Naive B cell (primary cell): ENCODE measurements at regions not wholly inside any gene's neighbourhood (a gene's known extent, or its start where the extent isn't known, plus 50 kb on each side); places are given as distances from the start of the nearest gene placed in this dataset.

Source experiments
- ATAC-seq, 2 donors: fragments of 150-1000 bp; cut with Tn5 transposase; 2 replicates each; pipeline ENCODE4 v1.10.0; 2021; ENCODE audit warnings: low read depth in 2 of 2, mild to moderate bottlenecking in 2 of 2, moderate library complexity in 2 of 2
- DNase-seq: peaks from one replicate; pipeline ENCODE4 v3.0.0; 2022
- H3K27ac Mint-ChIP-seq, 6 donors: one replicate each; pipeline ENCODE4 v1.8.0; 2020 to 2022; ENCODE audit warnings: mild to moderate bottlenecking in 6 of 6, mixed read lengths in 6 of 6, moderate library complexity in 5 of 6, inconsistent platforms in 2 of 6
- H3K27me3 Mint-ChIP-seq, 3 donors: one replicate each; pipeline ENCODE4 v1.8.0; 2021 to 2022; ENCODE audit warnings: mixed read lengths in 3 of 3, mild to moderate bottlenecking in 1 of 3
- H3K36me3 Mint-ChIP-seq, 2 donors: one replicate each; pipeline ENCODE4 v1.8.0; 2020 to 2022; ENCODE audit warnings: mixed read lengths in 2 of 2, inconsistent platforms in 1 of 2, mild to moderate bottlenecking in 1 of 2
- H3K4me1 Mint-ChIP-seq, 3 donors: one replicate each; pipeline ENCODE4 v1.8.0; 2020 to 2022; ENCODE audit warnings: mixed read lengths in 3 of 3, inconsistent platforms in 1 of 3, mild to moderate bottlenecking in 1 of 3, moderate library complexity in 1 of 3
- H3K4me3 Mint-ChIP-seq, 8 donors: one replicate each; pipeline ENCODE4 v1.8.0; 2020 to 2022; ENCODE audit warnings: mild to moderate bottlenecking in 8 of 8, mixed read lengths in 8 of 8, moderate library complexity in 8 of 8, inconsistent platforms in 2 of 8
- H3K9me3 Mint-ChIP-seq, 7 donors: one replicate each; pipeline ENCODE4 v1.8.0; 2020 to 2022; ENCODE audit warnings: mixed read lengths in 7 of 7, mild to moderate bottlenecking in 5 of 7, inconsistent platforms in 2 of 7, moderate library complexity in 1 of 7

DNA sequence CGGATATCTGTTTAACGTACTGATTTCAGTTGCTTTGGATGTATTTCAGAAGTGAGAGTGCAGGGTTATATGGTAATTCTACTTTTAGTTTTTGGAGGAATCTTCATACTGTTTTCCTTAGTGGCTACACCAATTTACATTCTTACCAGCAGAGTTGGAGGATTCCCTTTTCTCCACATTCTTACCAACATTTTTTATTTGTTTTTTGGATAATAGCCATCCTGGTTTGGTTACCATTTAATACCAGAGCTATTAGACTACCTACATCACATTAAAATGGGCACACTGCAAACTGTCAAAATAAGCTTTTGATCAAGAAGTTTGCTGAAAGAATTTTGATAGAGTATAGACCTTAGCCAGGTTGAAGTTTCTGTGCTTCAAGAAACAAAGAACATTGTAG, 217.2 kb upstream of the CFAP20DC start:
- peaks cover 0 to 7% (median 1%) of the 10 kb centered on the region in 7 donors for H3K9me3 Mint-ChIP-seq
- peaks cover 8 to 14% (median 8%) of the 10 kb centered on the region in 3 donors for H3K4me1 Mint-ChIP-seq
- H3K27me3 Mint-ChIP-seq, result no peaks in the 10 kb centered on the region
- H3K36me3 Mint-ChIP-seq, result peaks cover 0 to 4% of the 10 kb centered on the region in 2 donors
- no peak overlapping the region for H3K4me3 Mint-ChIP-seq
- no peak for ATAC-seq
- no peak for DNase-seq
- no peak overlapping the region for H3K27ac Mint-ChIP-seq

DNA sequence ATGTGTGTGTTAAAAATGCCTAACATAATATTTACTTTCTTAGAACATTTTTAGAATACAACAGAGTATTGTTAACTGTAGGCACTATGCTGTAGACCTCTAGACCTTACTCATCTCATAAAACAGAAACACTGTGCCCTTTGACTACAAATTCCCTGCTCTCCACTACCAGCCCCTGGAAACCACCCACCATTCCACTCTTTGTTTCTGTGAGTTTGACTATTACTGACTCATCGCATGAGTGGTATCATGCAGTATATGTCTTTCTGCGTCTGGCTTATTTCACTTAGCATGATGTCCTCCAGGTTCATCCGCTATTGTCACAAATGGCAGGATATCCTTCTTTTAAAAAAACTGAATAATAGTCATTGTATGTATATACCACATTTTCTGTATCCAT, 216.7 kb upstream of the CFAP20DC start:
- no peak overlapping the region for H3K27ac Mint-ChIP-seq
- H3K36me3 Mint-ChIP-seq, result peaks cover 0 to 4% of the 10 kb centered on the region in 2 donors
- DNase-seq (no peak), ATAC-seq (no peak)
- no peak overlapping the region for H3K4me3 Mint-ChIP-seq
- H3K4me1 Mint-ChIP-seq, result peaks cover 10 to 18% (median 13%) of the 10 kb centered on the region in 3 donors
- peaks cover 0 to 7% (median 1%) of the 10 kb centered on the region in 7 donors for H3K9me3 Mint-ChIP-seq
- H3K27me3 Mint-ChIP-seq, result no peaks in the 10 kb centered on the region

DNA sequence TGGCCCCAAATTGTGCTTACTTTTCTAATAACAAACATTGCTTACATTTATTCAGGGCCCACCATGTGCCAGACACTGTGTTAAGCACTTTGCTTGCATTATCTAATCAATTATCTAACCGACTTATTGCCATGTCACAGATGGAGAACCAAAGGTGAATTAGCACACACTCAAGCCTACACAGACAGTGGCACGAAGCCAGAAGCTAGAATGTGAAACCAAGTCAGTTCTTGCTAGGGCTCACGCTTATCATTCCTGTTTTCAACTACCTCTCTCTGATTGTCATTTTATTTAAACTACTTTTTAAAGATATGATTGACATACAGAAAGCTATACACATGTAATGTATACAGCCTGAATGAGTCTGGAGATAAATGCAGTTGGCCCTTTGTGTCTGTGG, 215.7 kb upstream of the CFAP20DC start:
- Mint-ChIP-seq H3K9me3 (peaks cover 0 to 7% (median 1%) of the 10 kb centered on the region in 7 donors), H3K4me1 (peaks cover 10 to 23% (median 17%) of the 10 kb centered on the region in 3 donors)
- no peak for ATAC-seq

DNA sequence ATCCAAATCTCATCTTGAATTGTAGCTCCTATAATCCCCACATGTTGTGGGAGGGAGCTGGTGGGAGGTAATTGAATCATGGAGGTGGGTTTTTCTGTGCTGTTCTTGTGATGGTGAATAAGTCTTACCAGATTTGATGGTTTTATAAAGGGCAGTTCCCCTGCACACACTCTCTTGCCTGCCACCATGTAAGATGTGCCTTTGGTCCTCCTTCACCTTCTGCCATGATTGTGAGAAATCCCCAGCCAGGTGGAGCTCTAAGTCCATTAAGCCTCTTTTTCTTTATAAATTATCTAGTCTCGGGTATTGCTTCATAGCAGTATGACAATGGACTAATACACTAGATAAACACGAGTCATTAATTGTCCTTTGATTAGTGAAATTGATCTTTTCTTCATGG, 214.5 kb upstream of the CFAP20DC start:
- H3K27ac Mint-ChIP-seq, result no peak overlapping the region
- no peak for ATAC-seq
- peaks cover 0 to 4% of the 10 kb centered on the region in 2 donors for H3K36me3 Mint-ChIP-seq
- no peaks in the 10 kb centered on the region for H3K27me3 Mint-ChIP-seq
- H3K9me3 Mint-ChIP-seq, result peaks cover 0 to 7% (median 1%) of the 10 kb centered on the region in 7 donors
- H3K4me1 Mint-ChIP-seq, result peaks cover 10 to 23% (median 17%) of the 10 kb centered on the region in 3 donors
- H3K4me3 Mint-ChIP-seq, result no peak overlapping the region
- DNase-seq, result no peak

More for the DNA sequence above, 215.7 kb upstream of the CFAP20DC start:
- H3K4me3 Mint-ChIP-seq, result no peak overlapping the region
- no peak for DNase-seq
- H3K36me3 Mint-ChIP-seq, result peaks cover 0 to 4% of the 10 kb centered on the region in 2 donors
- no peak overlapping the region for H3K27ac Mint-ChIP-seq
- H3K27me3 Mint-ChIP-seq, result no peaks in the 10 kb centered on the region

DNA sequence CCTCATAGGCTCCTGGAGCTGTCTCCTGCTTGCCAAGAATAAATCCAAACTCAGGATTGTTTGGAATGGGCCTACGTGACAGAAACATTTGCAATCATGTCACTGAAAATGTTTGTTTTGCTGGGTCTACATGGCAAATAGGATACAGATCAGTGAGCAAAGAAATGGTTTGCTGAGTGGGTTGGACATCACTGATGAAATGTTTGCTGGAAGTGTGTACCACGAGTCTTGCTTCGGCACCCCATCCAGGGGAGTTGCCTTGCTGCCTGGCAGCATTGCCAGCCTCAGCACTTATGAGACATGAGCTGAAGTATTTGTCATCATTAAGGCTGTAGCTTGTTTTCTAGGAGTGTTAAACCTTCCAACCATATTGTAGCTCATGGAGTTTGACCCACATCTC, 213.3 kb upstream of the CFAP20DC start:
- Mint-ChIP-seq H3K27ac (peak overlapping the region in 1 of 6 donors; percentile 66), H3K4me1 (peaks cover 10 to 23% (median 17%) of the 10 kb centered on the region in 3 donors), H3K36me3 (peaks cover 0 to 4% of the 10 kb centered on the region in 2 donors), H3K27me3 (no peaks in the 10 kb centered on the region), H3K4me3 (no peak overlapping the region), H3K9me3 (peaks cover 0 to 7% (median 1%) of the 10 kb centered on the region in 7 donors)
- no peak for DNase-seq
- no peak for ATAC-seq

DNA sequence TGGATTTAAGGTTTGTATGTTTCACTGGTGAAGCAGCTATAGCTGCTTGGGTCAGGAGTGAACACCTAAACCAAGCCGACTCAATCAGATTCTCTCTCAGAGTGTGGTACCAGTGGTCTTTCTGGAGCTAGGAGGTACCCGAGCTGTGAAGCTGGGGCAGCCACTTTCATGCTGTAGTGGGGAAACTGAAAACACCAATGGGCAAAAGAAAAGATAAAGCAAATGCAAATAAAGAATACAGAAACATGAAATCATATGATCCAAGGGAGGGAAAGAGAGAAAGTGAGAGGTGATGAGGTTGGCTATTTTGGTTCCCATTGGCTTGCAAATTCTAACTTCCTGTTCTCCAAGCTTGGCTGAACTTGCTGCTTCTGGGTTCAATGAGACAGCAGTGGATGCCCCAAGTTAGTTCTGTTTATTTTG, 212.3 kb upstream of the CFAP20DC start:
- Mint-ChIP-seq H3K27me3 (no peaks in the 10 kb centered on the region), H3K9me3 (peaks cover 0 to 7% (median 1%) of the 10 kb centered on the region in 7 donors), H3K4me3 (peak overlapping the region in 6 of 8 donors; percentile 2 to 81 (median 62)), H3K4me1 (peaks cover 10 to 23% (median 17%) of the 10 kb centered on the region in 3 donors), H3K36me3 (peaks cover 0 to 4% of the 10 kb centered on the region in 2 donors), H3K27ac (peak overlapping the region in 5 of 6 donors; percentile 21 to 82 (median 67))
- peak; percentile 34 for DNase-seq
- peak; percentile 94 to 96 for ATAC-seq

DNA sequence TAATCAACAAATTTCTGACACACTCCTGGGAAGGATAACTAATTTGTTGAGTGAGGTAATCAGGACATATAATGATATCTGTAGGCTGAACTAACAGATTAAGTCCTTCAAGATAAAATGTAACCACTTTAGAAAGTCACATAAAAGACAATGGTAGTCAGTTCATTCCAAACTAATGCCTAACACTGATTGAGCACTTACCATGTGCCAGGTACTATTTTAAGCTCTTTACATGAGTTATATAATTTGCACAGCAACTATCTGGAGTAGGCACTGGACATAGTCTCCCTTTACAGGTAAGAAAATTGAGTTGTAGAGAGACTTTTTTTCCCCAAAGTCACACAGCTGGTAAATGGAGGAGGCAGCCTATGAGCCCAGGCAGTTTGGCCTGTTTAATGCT, 211.2 kb upstream of the CFAP20DC start:
- no peak for ATAC-seq
- peak overlapping the region in 1 of 6 donors; percentile 83 for H3K27ac Mint-ChIP-seq
- H3K4me3 Mint-ChIP-seq, result peak overlapping the region in 1 of 8 donors; percentile 6
- H3K36me3 Mint-ChIP-seq, result peaks cover 0 to 4% of the 10 kb centered on the region in 2 donors
- no peak for DNase-seq
- peaks cover 10 to 23% (median 17%) of the 10 kb centered on the region in 3 donors for H3K4me1 Mint-ChIP-seq
- peaks cover 0 to 7% (median 1%) of the 10 kb centered on the region in 7 donors for H3K9me3 Mint-ChIP-seq
- H3K27me3 Mint-ChIP-seq, result no peaks in the 10 kb centered on the region

DNA sequence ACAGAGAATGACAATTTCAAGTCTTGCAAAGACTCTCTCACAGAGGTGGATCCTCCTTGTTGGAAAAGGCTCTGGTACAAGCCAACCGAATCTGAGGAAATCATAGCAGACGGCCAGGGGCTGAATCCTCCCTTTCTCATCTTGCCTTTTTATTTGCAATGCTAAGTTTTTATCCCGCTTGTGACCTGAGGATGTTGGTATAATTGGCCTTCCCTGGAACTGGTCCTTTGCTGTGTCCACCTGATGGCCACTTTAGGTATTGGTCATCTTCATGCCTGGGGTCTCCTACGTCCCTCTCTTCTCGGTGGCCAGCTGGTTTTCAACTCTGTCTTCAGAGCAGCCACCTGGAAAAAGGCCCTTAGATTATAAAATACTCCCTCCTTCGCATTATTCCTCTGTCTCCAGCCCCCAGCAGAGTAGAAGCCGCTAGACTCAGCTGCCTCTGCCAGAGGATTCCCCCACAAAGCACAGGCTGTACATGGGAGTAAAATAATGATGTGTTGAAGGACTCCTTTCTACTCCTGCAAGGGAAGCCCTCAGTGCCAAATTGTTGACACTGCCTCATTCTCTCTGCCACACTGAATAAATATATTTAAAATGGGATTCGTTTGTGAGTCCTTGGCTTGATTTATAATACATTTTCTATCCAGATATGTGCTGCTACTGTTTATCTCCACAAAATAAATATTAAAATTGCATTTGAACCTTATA, 208.9 kb upstream of the CFAP20DC start:
- H3K27ac Mint-ChIP-seq, result no peak overlapping the region
- peaks cover 0 to 2% (median 0%) of the 10 kb centered on the region in 7 donors for H3K9me3 Mint-ChIP-seq
- ATAC-seq, result no peak
- DNase-seq, result no peak
- H3K4me1 Mint-ChIP-seq, result peaks cover 10 to 23% (median 17%) of the 10 kb centered on the region in 3 donors
- no peaks in the 10 kb centered on the region for H3K36me3 Mint-ChIP-seq
- H3K4me3 Mint-ChIP-seq, result no peak overlapping the region
- H3K27me3 Mint-ChIP-seq, result no peaks in the 10 kb centered on the region

DNA sequence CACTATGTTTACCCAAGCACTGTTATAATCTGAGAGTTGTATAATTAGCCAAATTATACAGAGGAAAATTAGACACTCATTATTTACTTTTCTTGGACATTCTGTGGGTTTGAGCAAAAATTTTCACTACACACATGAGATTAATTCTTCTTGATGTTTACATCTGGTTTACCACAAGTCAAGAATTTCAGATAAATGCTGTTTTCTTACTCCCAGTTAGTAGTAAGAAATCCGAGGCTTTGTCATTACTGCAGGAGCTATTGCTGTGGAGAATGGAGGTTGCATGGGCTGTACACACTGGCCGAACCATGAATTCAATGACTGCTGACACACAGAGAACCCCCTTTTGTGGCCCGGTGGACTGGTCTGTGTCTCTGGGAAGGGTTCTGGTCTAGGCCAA, 207.7 kb upstream of the CFAP20DC start:
- Mint-ChIP-seq H3K27ac (no peak overlapping the region), H3K9me3 (peaks cover 0 to 2% (median 0%) of the 10 kb centered on the region in 7 donors), H3K4me3 (no peak overlapping the region), H3K4me1 (peaks cover 4 to 15% (median 14%) of the 10 kb centered on the region in 3 donors), H3K27me3 (no peaks in the 10 kb centered on the region), H3K36me3 (no peaks in the 10 kb centered on the region)
- ATAC-seq, result no peak
- DNase-seq, result no peak

DNA sequence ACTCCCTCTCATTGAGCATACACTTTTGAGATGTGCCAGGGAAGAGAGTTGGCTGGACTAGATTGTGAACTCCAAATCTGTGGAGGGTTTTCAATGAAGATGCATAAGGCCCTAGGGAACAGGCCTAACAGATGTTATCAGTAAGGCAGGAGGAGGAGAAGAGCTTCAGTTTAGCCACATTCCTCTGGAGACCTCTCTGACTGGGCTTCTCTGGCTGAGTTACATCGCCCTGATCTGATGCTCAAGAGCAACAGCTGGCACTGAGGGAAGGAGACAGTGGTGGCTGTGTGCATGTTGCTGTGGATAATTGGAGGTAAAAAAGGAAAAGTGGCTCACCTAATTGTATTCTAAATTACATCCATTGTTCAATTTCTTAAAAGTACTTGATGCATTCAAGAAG, 206.4 kb upstream of the CFAP20DC start:
- H3K27me3 Mint-ChIP-seq, result no peaks in the 10 kb centered on the region
- no peaks in the 10 kb centered on the region for H3K36me3 Mint-ChIP-seq
- H3K27ac Mint-ChIP-seq, result no peak overlapping the region
- peaks cover 0 to 2% (median 1%) of the 10 kb centered on the region in 3 donors for H3K4me1 Mint-ChIP-seq
- DNase-seq (no peak), ATAC-seq (no peak)
- H3K9me3 Mint-ChIP-seq, result no peaks in the 10 kb centered on the region
- no peak overlapping the region for H3K4me3 Mint-ChIP-seq

DNA sequence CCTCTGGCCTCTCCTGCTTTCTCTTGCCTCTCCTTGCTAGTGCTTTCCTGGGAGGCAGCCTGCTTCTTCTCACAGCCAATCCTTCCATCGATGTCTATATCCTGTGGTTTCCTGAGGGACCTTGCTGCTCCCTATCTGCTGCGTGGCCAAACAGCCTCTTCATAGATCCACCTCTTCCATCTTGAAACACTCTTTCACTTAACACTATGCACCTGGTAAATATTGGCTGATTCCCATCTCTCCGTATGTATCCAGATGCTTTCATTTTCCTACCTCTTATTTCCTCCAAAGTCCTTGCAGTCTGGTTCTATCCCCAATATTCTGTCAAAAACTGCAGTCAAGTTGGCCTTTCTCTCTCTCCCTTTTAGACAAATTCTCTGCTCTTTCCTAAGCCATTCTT, 205.2 kb upstream of the CFAP20DC start:
- H3K36me3 Mint-ChIP-seq, result no peaks in the 10 kb centered on the region
- no peak overlapping the region for H3K27ac Mint-ChIP-seq
- no peak overlapping the region for H3K4me3 Mint-ChIP-seq
- H3K4me1 Mint-ChIP-seq, result no peaks in the 10 kb centered on the region
- peaks cover 0 to under 1% (median 0%) of the 10 kb centered on the region in 7 donors for H3K9me3 Mint-ChIP-seq
- no peaks in the 10 kb centered on the region for H3K27me3 Mint-ChIP-seq
- ATAC-seq, result no peak
- DNase-seq, result no peak

DNA sequence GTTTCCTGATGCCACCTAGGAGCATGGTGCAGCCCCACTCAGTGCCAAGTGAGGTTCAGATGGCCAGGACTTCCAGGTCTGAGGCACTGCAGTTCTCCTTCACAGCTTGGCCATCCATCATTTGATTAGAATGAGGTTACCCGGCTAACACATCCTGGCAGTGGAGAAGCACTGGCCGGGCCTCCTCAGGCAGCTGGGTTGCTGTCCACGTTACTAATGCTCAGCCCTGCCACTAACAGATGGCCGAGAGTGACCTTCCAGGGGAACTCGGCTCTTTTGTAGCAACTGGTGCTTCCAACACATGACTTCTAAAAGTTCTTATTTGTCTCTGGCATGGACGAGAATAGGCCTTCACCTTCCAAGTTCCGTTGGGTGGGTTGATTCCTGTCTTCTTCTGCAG, 204.6 kb upstream of the CFAP20DC start:
- no peak for ATAC-seq
- H3K9me3 Mint-ChIP-seq, result peaks cover 0 to 6% (median under 1%) of the 10 kb centered on the region in 7 donors
- H3K4me1 Mint-ChIP-seq, result no peaks in the 10 kb centered on the region
- H3K27ac Mint-ChIP-seq, result no peak overlapping the region
- H3K4me3 Mint-ChIP-seq, result no peak overlapping the region
- no peaks in the 10 kb centered on the region for H3K27me3 Mint-ChIP-seq
- H3K36me3 Mint-ChIP-seq, result no peaks in the 10 kb centered on the region
- DNase-seq, result no peak

DNA sequence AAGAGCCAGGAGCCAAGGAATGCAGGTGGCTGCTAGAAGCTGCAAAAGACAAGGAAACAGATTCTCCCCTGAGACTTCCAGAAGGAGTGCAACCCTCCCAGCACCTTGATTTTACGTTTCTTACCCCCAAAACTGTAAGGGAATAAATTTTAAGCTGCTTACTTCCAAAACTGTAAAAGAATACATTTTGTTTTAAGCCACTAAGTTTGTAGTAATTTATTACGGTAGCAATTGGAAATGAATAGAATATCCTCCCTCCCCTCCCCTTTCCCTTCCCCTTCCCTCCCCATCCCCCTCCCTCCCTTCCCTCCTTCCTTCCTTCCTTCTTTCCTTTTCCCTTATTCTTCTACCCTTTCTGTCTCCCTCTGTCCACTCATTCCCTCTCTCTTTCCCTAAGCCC, 203.7 kb upstream of the CFAP20DC start:
- H3K9me3 Mint-ChIP-seq, result peaks cover 0 to 15% (median 4%) of the 10 kb centered on the region in 7 donors
- no peak overlapping the region for H3K4me3 Mint-ChIP-seq
- no peaks in the 10 kb centered on the region for H3K4me1 Mint-ChIP-seq
- ATAC-seq, result no peak
- no peaks in the 10 kb centered on the region for H3K27me3 Mint-ChIP-seq
- no peak for DNase-seq
- no peak overlapping the region for H3K27ac Mint-ChIP-seq
- no peaks in the 10 kb centered on the region for H3K36me3 Mint-ChIP-seq

DNA sequence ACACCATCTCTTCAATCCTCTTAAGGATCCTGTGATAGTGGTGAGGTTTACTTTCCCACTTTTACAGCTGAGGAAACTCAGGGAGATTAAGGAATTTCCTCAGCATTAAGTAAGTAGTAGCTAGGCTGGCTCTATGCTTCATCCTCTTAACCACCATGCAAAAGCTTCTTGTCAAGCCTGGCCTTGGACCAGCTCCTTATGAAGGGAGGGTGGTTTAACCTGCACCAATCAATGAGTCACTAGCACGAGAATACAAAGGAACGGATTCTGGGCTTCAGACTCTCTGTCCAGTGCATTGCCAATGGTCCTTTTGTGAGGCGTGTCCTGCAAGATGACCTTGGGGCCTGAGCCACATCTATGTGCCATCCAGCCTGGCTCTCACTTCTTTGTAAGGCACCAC, 202.0 kb upstream of the CFAP20DC start:
- Mint-ChIP-seq H3K9me3 (peaks cover 0 to 22% (median 4%) of the 10 kb centered on the region in 7 donors), H3K4me3 (no peak overlapping the region), H3K36me3 (no peaks in the 10 kb centered on the region), H3K4me1 (peaks cover 5 to 8% (median 6%) of the 10 kb centered on the region in 3 donors), H3K27ac (no peak overlapping the region), H3K27me3 (no peaks in the 10 kb centered on the region)
- no peak for DNase-seq
- no peak for ATAC-seq
